AG10803 (cell line): ENCODE measurements at regions not wholly inside any gene's neighbourhood (a gene's known extent, or its start where the extent isn't known, plus 50 kb on each side); places are given as distances from the start of the nearest gene placed in this dataset.
"Not testable (repeated sequence)": the region's sequence is repeated elsewhere in the genome, so short reads cannot be mapped to it uniquely, and the experiment has no call there.

ENCODE experiments used
- DNase-seq: peaks from one replicate; pipeline ENCODE4 v3.0.0; 2010; ENCODE audit warnings: low read depth
- H3K4me3 ChIP-seq: 2 replicates; pipeline ENCODE4 v1.5.1; 2011; ENCODE audit warnings: mild to moderate bottlenecking, low read length, control low read depth
- CTCF ChIP-seq: conservative IDR thresholded peaks from 2 replicates; pipeline ENCODE4 v1.5.1; 2011; ENCODE audit warnings: mild to moderate bottlenecking, low read length, control low read depth, inconsistent platforms

GRCh38 chr10:131363416-131363815 is 51.9 kb upstream of the TCERG1L start:
- no peak for TF ChIP-seq CTCF
- no peak for DNase-seq
- no peak overlapping the region for H3K4me3 ChIP-seq

- DNase-seq, result no peak
- no peak for TF ChIP-seq CTCF
- no peak overlapping the region for H3K4me3 ChIP-seq
Observed at GRCh38 chr10:131371571-131371970, 60.0 kb upstream of the TCERG1L start.

- TF ChIP-seq CTCF, result no peak
- H3K4me3 ChIP-seq, result no peak overlapping the region
- DNase-seq, result no peak
Observed at GRCh38 chr10:131381576-131381975, 70.1 kb upstream of the TCERG1L start.

GRCh38 chr10:131385161-131385872 is 73.8 kb upstream of the TCERG1L start:
- DNase-seq, H3K4me3 ChIP-seq: not testable (repeated sequence)

- no peak for TF ChIP-seq CTCF
- DNase-seq, result no peak
Observed at GRCh38 chr10:131387018-131387529, 75.6 kb upstream of the TCERG1L start.

GRCh38 chr10:131391936-131392335 is 80.4 kb upstream of the TCERG1L start:
- no peak for TF ChIP-seq CTCF
- DNase-seq, result no peak
- H3K4me3 ChIP-seq, result no peak overlapping the region

More at GRCh38 chr10:131387018-131387529, 75.6 kb upstream of the TCERG1L start:
- H3K4me3 ChIP-seq, result no peak overlapping the region

GRCh38 chr10:131396121-131397050 is 84.9 kb upstream of the TCERG1L start:
- no peak for DNase-seq
- no peak for TF ChIP-seq CTCF

More at GRCh38 chr10:131396121-131397050, 84.9 kb upstream of the TCERG1L start:
- no peak overlapping the region for H3K4me3 ChIP-seq
